Left lung (tissue), 4 donors: ENCODE measurements at regions not wholly inside any gene's neighbourhood (a gene's known extent, or its start where the extent isn't known, plus 50 kb on each side); places are given as distances from the start of the nearest gene placed in this dataset.

Source experiments
- ATAC-seq: fragments of 200-7000 bp; cut with Tn5 transposase; one replicate; pipeline ENCODE4 v1.9.1; 2020; ENCODE audit warnings: moderate library complexity
- DNase-seq, 4 donors: peaks; one replicate each; pipeline ENCODE4 v3.0.0-alpha.2; 2013 to 2020
- H3K27ac ChIP-seq, 2 donors: fragments of 200-600 bp; sonication (generic) in 1 of 2; one replicate each; pipeline versions ENCODE4 v1.5.0 to v1.8.0; 2020 to 2021
- H3K27me3 ChIP-seq, 2 donors: fragments of 200-600 bp; sonication (generic) in 1 of 2; one replicate each; pipeline versions ENCODE4 v1.5.0 to v1.8.0; 2020 to 2021
- H3K36me3 ChIP-seq, 2 donors: fragments of 200-600 bp; sonication (generic) in 1 of 2; one replicate each; pipeline versions ENCODE4 v1.5.0 to v1.8.0; 2020 to 2021
- H3K4me1 ChIP-seq, 2 donors: fragments of 200-600 bp; one replicate each; pipeline ENCODE4 v1.8.0; 2021
- H3K4me3 ChIP-seq, 2 donors: fragments of 200-600 bp; sonication (generic) in 1 of 2; one replicate each; pipeline versions ENCODE4 v1.5.0 to v1.8.0; 2020 to 2021; ENCODE audit warnings: mild to moderate bottlenecking in 1 of 2
- H3K9me3 ChIP-seq, 2 donors: fragments of 200-600 bp; sonication (generic) in 1 of 2; one replicate each; pipeline versions ENCODE4 v1.5.0 to v1.8.0; 2020 to 2021
- CTCF ChIP-seq, 2 donors: fragments of 200-600 bp; sonication (generic) in 1 of 2; IDR thresholded peaks; one replicate each; pipeline versions ENCODE4 v1.5.0 to v1.8.0; 2021; ENCODE audit warnings: antibody characterized with exemption in 2 of 2
- intact Hi-C, 2 donors: fragments of 100-400 bp; cut with DNase I; formaldehyde crosslinking; loops; one replicate each; pipeline versions ENCODE4 v1.11.2 to v1.14.2; 2022
- donor health status: DM: no; HTN: yes; CAD: no.
- donor health status: DM: no; HTN: no; CAD: no.

DNA sequence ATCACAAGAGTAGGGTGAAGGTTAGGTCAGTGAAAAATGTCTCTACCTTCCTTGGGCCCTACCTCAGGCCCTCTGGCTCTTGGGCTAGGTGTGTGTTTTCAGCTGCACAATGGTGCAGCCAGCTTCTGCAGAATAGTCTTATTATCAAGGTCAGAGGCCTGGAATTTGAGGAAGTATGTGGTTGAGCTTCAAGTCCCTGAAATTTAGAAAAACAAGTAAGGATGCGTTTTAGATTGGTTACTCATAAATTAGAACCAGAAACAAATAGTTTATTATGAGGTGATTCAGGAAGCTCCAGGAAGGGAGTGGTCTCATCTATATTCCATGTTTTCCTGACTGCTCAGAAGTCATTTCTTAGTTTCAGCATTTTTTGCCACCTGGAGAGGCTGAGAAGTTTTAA lies 204.2 kb upstream of the CELF4 start:
- Histone ChIP-seq H3K27ac (no peak overlapping the region), H3K27me3 (no peaks in the 10 kb centered on the region), H3K4me1 (no peaks in the 10 kb centered on the region), H3K9me3 (no peaks in the 10 kb centered on the region), H3K4me3 (no peak overlapping the region), H3K36me3 (no peaks in the 10 kb centered on the region)
- no peak for TF ChIP-seq CTCF (IDR thresholded peaks at IDR 0.05)
- no peak for DNase-seq
- ATAC-seq, result no peak
- intact Hi-C loops, result no loop called here

- no peak for ATAC-seq
These were observed 199.1 kb upstream of the CELF4 start for GRCh38 chr18:37764541-37765288.

GRCh38 chr18:37762076-37762621 lies 196.6 kb upstream of the CELF4 start:
- intact Hi-C loops, result no loop called here
- Histone ChIP-seq H3K9me3 (no peaks in the 10 kb centered on the region), H3K27me3 (no peaks in the 10 kb centered on the region), H3K36me3 (no peaks in the 10 kb centered on the region), H3K4me1 (no peaks in the 10 kb centered on the region), H3K27ac (no peak overlapping the region), H3K4me3 (no peak overlapping the region)
- ATAC-seq (peak; percentile 91), DNase-seq (peak in 1 of 4 donors; percentile 51)
- no peak for TF ChIP-seq CTCF (IDR thresholded peaks at IDR 0.05)

More at GRCh38 chr18:37764541-37765288, 199.1 kb upstream of the CELF4 start:
- Histone ChIP-seq H3K9me3 (no peaks in the 10 kb centered on the region), H3K27ac (no peak overlapping the region), H3K4me3 (no peak overlapping the region), H3K27me3 (no peaks in the 10 kb centered on the region), H3K36me3 (no peaks in the 10 kb centered on the region), H3K4me1 (no peaks in the 10 kb centered on the region)
- intact Hi-C loops, result no loop called here
- no peak for DNase-seq
- TF ChIP-seq CTCF (IDR thresholded peaks at IDR 0.05), result no peak

DNA sequence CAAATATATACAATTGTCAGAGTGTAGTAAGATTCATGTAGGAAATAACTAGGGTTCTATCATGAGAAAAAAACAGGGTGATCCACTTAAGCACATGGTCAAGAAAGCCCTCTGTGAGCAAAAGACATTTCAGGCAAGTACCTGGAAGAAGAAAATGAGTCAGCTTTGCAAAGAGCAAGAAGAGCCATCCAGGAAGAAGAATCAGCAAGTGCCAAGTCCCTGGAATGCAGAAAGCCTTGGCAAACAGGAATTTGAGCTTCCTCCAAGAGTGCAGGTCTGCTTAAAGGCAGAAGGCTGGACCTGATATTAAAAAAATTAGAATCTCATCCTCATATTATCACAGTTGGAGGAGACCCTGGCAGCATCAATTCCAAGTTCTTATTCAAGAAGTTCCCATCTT lies 188.5 kb upstream of the CELF4 start:
- H3K4me3 ChIP-seq, result no peak overlapping the region
- no peaks in the 10 kb centered on the region for H3K27me3 ChIP-seq
- H3K36me3 ChIP-seq, result no peaks in the 10 kb centered on the region
- no peaks in the 10 kb centered on the region for H3K4me1 ChIP-seq
- no peaks in the 10 kb centered on the region for H3K9me3 ChIP-seq
- no peak overlapping the region for H3K27ac ChIP-seq
- DNase-seq (no peak), ATAC-seq (peak; percentile 82)
- TF ChIP-seq CTCF (IDR thresholded peaks at IDR 0.05), result no peak
- intact Hi-C loops, result no loop called here

- DNase-seq (no peak), ATAC-seq (no peak)
- Histone ChIP-seq H3K27ac (no peak overlapping the region), H3K27me3 (no peaks in the 10 kb centered on the region), H3K9me3 (no peaks in the 10 kb centered on the region), H3K4me3 (no peak overlapping the region), H3K4me1 (no peaks in the 10 kb centered on the region), H3K36me3 (no peaks in the 10 kb centered on the region)
- intact Hi-C loops, result no loop called here
- TF ChIP-seq CTCF (IDR thresholded peaks at IDR 0.05), result no peak
These were observed 176.8 kb upstream of the CELF4 start for GRCh38 chr18:37742436-37742835.
